OCI-LY3 (cell line): ENCODE measurements at regions not wholly inside any gene's neighbourhood (a gene's known extent, or its start where the extent isn't known, plus 50 kb on each side); places are given as distances from the start of the nearest gene placed in this dataset.

Experiments used
- EZH2phosphoT487 ChIP-seq: fragments of 200-600 bp; shearing (Covaris generic); IDR thresholded peaks from 2 replicates; pipeline ENCODE4 v1.6.1; 2018; ENCODE audit warnings: antibody characterized with exemption, mixed run types, low read depth
- TF ChIP-seq, protein P1 (sequence below): fragments of 200-600, 300-600 bp; sonication (generic); IDR thresholded peaks from 2 replicates; pipeline ENCODE4 v1.5.1; 2014; ENCODE audit warnings: antibody characterized with exemption, low read length, low read depth

DNA sequence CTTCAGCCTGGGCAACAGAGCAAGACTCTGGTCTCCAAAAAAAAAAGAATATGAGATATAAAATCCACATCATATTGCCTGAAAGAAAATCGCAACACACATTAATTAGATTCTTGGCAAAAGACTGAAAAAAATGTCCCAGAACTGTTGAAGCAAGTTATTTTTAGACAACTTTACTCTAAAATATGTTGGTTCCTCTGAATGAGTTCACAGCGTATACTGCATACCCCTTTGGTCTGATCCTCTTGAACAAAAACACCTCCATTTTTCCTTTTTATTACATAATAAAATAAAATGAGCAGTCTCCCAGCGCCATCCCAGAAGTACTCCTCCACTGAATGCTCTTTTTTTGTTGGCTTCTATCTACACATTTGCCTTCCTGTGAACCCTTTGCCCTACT, 126.0 kb upstream of the TMEM170B start:
- TF ChIP-seq, protein P1, sequence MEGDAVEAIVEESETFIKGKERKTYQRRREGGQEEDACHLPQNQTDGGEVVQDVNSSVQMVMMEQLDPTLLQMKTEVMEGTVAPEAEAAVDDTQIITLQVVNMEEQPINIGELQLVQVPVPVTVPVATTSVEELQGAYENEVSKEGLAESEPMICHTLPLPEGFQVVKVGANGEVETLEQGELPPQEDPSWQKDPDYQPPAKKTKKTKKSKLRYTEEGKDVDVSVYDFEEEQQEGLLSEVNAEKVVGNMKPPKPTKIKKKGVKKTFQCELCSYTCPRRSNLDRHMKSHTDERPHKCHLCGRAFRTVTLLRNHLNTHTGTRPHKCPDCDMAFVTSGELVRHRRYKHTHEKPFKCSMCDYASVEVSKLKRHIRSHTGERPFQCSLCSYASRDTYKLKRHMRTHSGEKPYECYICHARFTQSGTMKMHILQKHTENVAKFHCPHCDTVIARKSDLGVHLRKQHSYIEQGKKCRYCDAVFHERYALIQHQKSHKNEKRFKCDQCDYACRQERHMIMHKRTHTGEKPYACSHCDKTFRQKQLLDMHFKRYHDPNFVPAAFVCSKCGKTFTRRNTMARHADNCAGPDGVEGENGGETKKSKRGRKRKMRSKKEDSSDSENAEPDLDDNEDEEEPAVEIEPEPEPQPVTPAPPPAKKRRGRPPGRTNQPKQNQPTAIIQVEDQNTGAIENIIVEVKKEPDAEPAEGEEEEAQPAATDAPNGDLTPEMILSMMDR: no peak
- TF ChIP-seq EZH2phosphoT487: no peak
